Heart right ventricle (tissue), 16 donors: ENCODE measurements at regions not wholly inside any gene's neighbourhood (a gene's known extent, or its start where the extent isn't known, plus 50 kb on each side); places are given as distances from the start of the nearest gene placed in this dataset.

ENCODE experiments used
- ATAC-seq, 8 donors: fragments of 200-7000 bp; cut with Tn5 transposase; one replicate each; pipeline ENCODE4 v1.9.1; 2020; ENCODE audit warnings: mild to moderate bottlenecking in 8 of 8, moderate library complexity in 8 of 8, moderate number of reproducible peaks in 1 of 8
- DNase-seq, 2 donors: peaks; one replicate each; pipeline ENCODE4 v3.0.0-alpha.2; 2020
- H3K27ac ChIP-seq, 10 donors: fragments of 200-600 bp; sonication (generic) in 2 of 10; one replicate each; pipeline versions ENCODE4 v1.5.0 to v1.8.0; 2020 to 2022; ENCODE audit warnings: mild to moderate bottlenecking in 3 of 10
- H3K27me3 ChIP-seq, 7 donors: fragments of 200-600 bp; one replicate each; pipeline ENCODE4 v1.8.0; 2021 to 2022; ENCODE audit warnings: mild to moderate bottlenecking in 2 of 7
- H3K36me3 ChIP-seq, 9 donors: fragments of 200-600 bp; sonication (generic) in 1 of 9; one replicate each; pipeline versions ENCODE4 v1.5.0 to v1.8.0; 2020 to 2022; ENCODE audit warnings: mild to moderate bottlenecking in 2 of 9
- H3K4me1 ChIP-seq, 9 donors: fragments of 200-600 bp; sonication (generic) in 1 of 9; one replicate each; pipeline versions ENCODE4 v1.5.0 to v1.8.0; 2020 to 2022; ENCODE audit warnings: mild to moderate bottlenecking in 4 of 9
- H3K4me3 ChIP-seq, 10 donors: fragments of 200-600 bp; sonication (generic) in 2 of 10; one replicate each; pipeline versions ENCODE4 v1.5.0 to v1.8.0; 2020 to 2022; ENCODE audit warnings: mild to moderate bottlenecking in 7 of 10, moderate library complexity in 2 of 10
- H3K9me3 ChIP-seq, 11 donors: fragments of 200-600 bp in 10 of 11; sonication (generic) in 2 of 11; one replicate each; pipeline versions ENCODE4 v1.5.0 to v1.8.0; 2013 to 2022; ENCODE audit warnings: mild to moderate bottlenecking in 2 of 11, control low read depth in 1 of 11, moderate library complexity in 1 of 11
- WGBS, 2 donors: extraction: QIAGEN DNeasy Blood & Tissue Kit; methylation state at CpG; one replicate each; pipeline ENCODE4 v1.1.7; 2013; ENCODE audit warnings: inconsistent platforms in 1 of 2; 5-methylcytosine and 5-hydroxymethylcytosine counted together
- intact Hi-C, 10 donors: fragments of 100-400 bp; cut with DNase I; formaldehyde crosslinking; loops; one replicate each; pipeline versions ENCODE4 v1.11.1 to v1.14.2; 2022
- TF ChIP-seq, protein P1 (sequence below), 9 donors: fragments of 200-600 bp; sonication (generic) in 2 of 9; IDR thresholded peaks; one replicate each; pipeline versions ENCODE4 v1.5.0 to v1.8.0; 2021 to 2022; ENCODE audit warnings: antibody characterized with exemption in 9 of 9, mild to moderate bottlenecking in 5 of 9, moderate library complexity in 1 of 9
- donor health status: Arrhythmogenic right ventricular cardiomyopathy.
- donor health status: ischemic (EF 13 %, LVEDD 7.1; RV severe dilation, severe dysfunction).
- donor health status: healthy with polysubstance abuse.
- donor health status: DM: no; HTN: yes; CAD: no.
- donor health status: DM: no; HTN: no; CAD: no.
- donor health status: ischemic (EF 25% LVEDD 6.9; RV normal size, moderate dysfunction).
- donor health status: ischemic (EF 25% LVEDD 5.7; RV mildly dilated, moderate dysfunction).
- donor health status: healthy.
- donor health status: DM: yes; HTN: yes; CAD: no.
- donor health status: Ischemic cardiomyopathy.
- donor health status: ischemic (EF 35%, LVEDD 5.7; RV mildly dilated, moderate dysfunction).
- donor health status: nonischemic (EF 11% LVEDD 7.7; RV severe dilation, severe dysfunction).
- donor health status: DM: yes; HTN: yes; CAD: no.
- donor health status: PGD.
- donor health status: ischemic (EF 29% LVEDD 5.4; RV normal size, mild dysfunction).
- donor health status: nonischemic (EF 23%, LVEDD 6.1; RV moderate dilation, normal function).

GRCh38 chr6:120632975-120633374 lies 701.3 kb downstream of the TBC1D32 start:
- WGBS, 2 donors: 39 to 44% methylated on average over 1 of the region's 1 CpG

DNA sequence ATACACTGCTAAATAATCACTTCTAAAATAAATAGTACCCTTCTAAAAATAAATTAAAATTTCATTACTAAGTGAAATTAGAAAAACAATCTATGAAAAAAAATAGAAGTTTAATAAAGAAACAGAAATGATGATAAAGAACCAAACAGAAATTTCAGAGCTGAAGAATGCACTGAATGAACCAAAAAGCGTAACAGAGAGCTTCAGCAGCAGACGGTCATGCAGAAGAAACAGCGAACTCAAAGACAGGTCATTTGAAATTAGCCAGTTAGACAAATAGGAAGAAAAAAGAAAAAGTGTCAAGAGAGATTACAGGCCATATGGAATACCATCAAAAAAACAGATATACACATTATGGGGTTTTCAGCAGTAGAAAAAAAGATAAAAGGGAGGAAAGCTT lies 706.7 kb downstream of the TBC1D32 start:
- peaks cover 0 to 30% (median 0%) of the 10 kb centered on the region in 11 donors for H3K9me3 ChIP-seq
- H3K27me3 ChIP-seq: no peaks in the 10 kb centered on the region
- H3K4me1 ChIP-seq: no peaks in the 10 kb centered on the region
- H3K27ac ChIP-seq: no peak overlapping the region
- H3K36me3 ChIP-seq: no peaks in the 10 kb centered on the region
- no peak overlapping the region for H3K4me3 ChIP-seq
- intact Hi-C loops: no loop called here
- TF ChIP-seq, protein P1, sequence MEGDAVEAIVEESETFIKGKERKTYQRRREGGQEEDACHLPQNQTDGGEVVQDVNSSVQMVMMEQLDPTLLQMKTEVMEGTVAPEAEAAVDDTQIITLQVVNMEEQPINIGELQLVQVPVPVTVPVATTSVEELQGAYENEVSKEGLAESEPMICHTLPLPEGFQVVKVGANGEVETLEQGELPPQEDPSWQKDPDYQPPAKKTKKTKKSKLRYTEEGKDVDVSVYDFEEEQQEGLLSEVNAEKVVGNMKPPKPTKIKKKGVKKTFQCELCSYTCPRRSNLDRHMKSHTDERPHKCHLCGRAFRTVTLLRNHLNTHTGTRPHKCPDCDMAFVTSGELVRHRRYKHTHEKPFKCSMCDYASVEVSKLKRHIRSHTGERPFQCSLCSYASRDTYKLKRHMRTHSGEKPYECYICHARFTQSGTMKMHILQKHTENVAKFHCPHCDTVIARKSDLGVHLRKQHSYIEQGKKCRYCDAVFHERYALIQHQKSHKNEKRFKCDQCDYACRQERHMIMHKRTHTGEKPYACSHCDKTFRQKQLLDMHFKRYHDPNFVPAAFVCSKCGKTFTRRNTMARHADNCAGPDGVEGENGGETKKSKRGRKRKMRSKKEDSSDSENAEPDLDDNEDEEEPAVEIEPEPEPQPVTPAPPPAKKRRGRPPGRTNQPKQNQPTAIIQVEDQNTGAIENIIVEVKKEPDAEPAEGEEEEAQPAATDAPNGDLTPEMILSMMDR (IDR thresholded peaks at IDR 0.05): no peak
- ATAC-seq (no peak), DNase-seq (no peak)
- WGBS, 2 donors: 91 to 95% methylated on average over 3 of the region's 3 CpGs

More at GRCh38 chr6:120632975-120633374, 701.3 kb downstream of the TBC1D32 start:
- H3K27me3 ChIP-seq: no peaks in the 10 kb centered on the region
- no peaks in the 10 kb centered on the region for H3K4me1 ChIP-seq
- DNase-seq: no peak
- H3K4me3 ChIP-seq: no peak overlapping the region
- intact Hi-C loops: no loop called here
- TF ChIP-seq, protein P1 (IDR thresholded peaks at IDR 0.05): no peak
- H3K27ac ChIP-seq: no peak overlapping the region
- ATAC-seq: no peak
- H3K36me3 ChIP-seq: no peaks in the 10 kb centered on the region
- H3K9me3 ChIP-seq: peaks cover 0 to 22% (median 0%) of the 10 kb centered on the region in 11 donors

DNA sequence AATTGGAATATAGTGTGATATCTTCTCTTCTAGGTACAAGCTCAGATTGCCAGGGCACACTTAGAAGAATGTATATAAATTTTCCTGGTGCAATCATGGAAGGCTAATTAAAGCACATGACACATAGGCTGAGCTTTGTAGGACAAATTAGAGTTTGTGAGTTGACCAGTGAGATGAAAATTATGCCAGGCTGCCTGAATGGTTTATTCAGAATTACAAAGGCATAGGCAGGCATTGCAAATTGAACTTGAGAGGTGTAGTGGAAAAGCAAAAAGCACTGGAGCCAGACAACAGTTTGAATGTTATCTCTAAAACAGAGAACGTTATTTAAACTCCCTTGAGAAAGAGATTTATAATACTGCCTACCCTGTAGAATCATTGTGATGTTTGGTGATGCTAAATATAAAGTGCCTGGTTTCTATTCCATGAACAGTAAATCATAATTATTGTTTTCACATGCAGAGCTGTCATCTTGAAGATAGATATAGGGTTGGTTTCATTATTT lies 712.1 kb downstream of the TBC1D32 start:
- intact Hi-C loops: no loop called here
- Histone ChIP-seq H3K36me3 (no peaks in the 10 kb centered on the region), H3K9me3 (peaks cover 0 to 6% (median 0%) of the 10 kb centered on the region in 11 donors), H3K4me1 (no peaks in the 10 kb centered on the region), H3K27ac (no peak overlapping the region), H3K27me3 (no peaks in the 10 kb centered on the region), H3K4me3 (no peak overlapping the region)
- TF ChIP-seq, protein P1 (IDR thresholded peaks at IDR 0.05): no peak
- no peak for ATAC-seq
- DNase-seq: no peak
- WGBS, 2 donors: 9 to 24% methylated on average over 1 of the region's 1 CpG

GRCh38 chr6:120620900-120621299 lies 713.4 kb downstream of the TBC1D32 start:
- DNase-seq: no peak

More at GRCh38 chr6:120620900-120621299, 713.4 kb downstream of the TBC1D32 start:
- no peaks in the 10 kb centered on the region for H3K36me3 ChIP-seq
- no peaks in the 10 kb centered on the region for H3K9me3 ChIP-seq
- no peaks in the 10 kb centered on the region for H3K27me3 ChIP-seq
- H3K4me3 ChIP-seq: no peak overlapping the region
- 43 to 46% methylated on average over 1 of the region's 1 CpG for WGBS, 2 donors
- ATAC-seq: no peak
- no peaks in the 10 kb centered on the region for H3K4me1 ChIP-seq
- TF ChIP-seq, protein P1 (IDR thresholded peaks at IDR 0.05): no peak
- no peak overlapping the region for H3K27ac ChIP-seq
- intact Hi-C loops: no loop called here
